ENCODE measurements at regions not wholly inside any gene's neighbourhood (a gene's known extent, or its start where the extent isn't known, plus 50 kb on each side); places are given as distances from the start of the nearest gene placed in this dataset.

DNA sequence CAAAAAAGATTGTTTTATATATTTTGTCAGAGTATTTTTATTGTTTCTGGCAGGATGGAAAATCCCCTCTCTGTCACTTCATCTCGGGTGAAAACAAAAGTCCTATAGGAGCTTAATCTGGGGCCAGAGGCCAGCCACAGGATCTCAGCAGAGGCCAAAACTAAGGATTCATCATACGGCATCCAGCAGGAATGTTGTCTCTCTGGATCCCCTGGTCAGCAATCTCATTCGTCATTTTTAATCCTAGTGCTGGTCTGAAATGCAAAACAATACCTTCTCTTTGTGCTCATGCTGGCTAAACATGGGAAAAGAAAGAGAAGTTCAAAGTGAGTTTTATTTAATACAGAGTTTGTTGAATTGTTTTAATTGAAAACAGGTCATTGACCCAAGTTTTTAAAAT is 482.5 kb upstream of the AUTS2 start:
- TF ChIP-seq EZH2 (IDR thresholded peaks at IDR 0.05) (no peak), POLR2AphosphoS5 (IDR thresholded peaks at IDR 0.05; ENCODE audit: borderline replicate concordance, low read depth, low read length) (no peak), FOXP2 (optimal IDR thresholded peaks at IDR 0.05; ENCODE audit: control extremely low read depth, extremely low read length, insufficient read depth) (no peak)
